SK-N-SH (cell line): ENCODE measurements at regions not wholly inside any gene's neighbourhood (a gene's known extent, or its start where the extent isn't known, plus 50 kb on each side); places are given as distances from the start of the nearest gene placed in this dataset.

Source experiments
- CHD2 ChIP-seq: fragments of 150-350 bp; IDR thresholded peaks from 2 replicates; pipeline ENCODE4 v1.6.1; 2018; ENCODE audit warnings: low read length; ENCODE audit not compliant: partially characterized antibody
- CTCF ChIP-seq: fragments of 200-600 bp; sonication (generic); IDR thresholded peaks from 2 replicates; pipeline ENCODE4 v1.6.1; 2017; ENCODE audit warnings: antibody characterized with exemption, mild to moderate bottlenecking, moderate library complexity
- ELF1 ChIP-seq: IDR thresholded peaks from 2 replicates; pipeline ENCODE4 v1.4.0; 2012
- EP300 ChIP-seq, 2 experiments: IDR thresholded peaks; 2 replicates each; pipeline versions ENCODE4 v1.4.0 to v1.6.1; 2012; ENCODE audit warnings: borderline replicate concordance in 1 of 2, low read depth in 1 of 2, low read length in 1 of 2
- EZH2phosphoT487 ChIP-seq: fragments of 200-600 bp; sonication (generic); IDR thresholded peaks from 2 replicates; pipeline ENCODE4 v1.6.1; 2017; ENCODE audit warnings: low read depth, mixed run types, mild to moderate bottlenecking, antibody characterized with exemption, moderate library complexity, borderline replicate concordance
- GABPA ChIP-seq: IDR thresholded peaks from 2 replicates; pipeline ENCODE4 v1.4.0; 2012; ENCODE audit warnings: low read depth, mild to moderate bottlenecking
- GATA2 ChIP-seq: sonication (generic); formaldehyde crosslinking; IDR thresholded peaks from 2 replicates; pipeline ENCODE4 v1.5.0; 2020; ENCODE audit warnings: mild to moderate bottlenecking, missing genetic modification reagents
- MEF2A ChIP-seq: IDR thresholded peaks from 2 replicates; pipeline ENCODE4 v1.4.0; 2012; ENCODE audit warnings: low read depth, borderline replicate concordance
- RAD21 ChIP-seq: IDR thresholded peaks from 2 replicates; pipeline ENCODE4 v1.6.1; 2012; ENCODE audit warnings: mild to moderate bottlenecking, low read length
- RCOR1 ChIP-seq: fragments of 150-350 bp; IDR thresholded peaks from 2 replicates; pipeline ENCODE4 v1.6.1; 2017; ENCODE audit warnings: antibody characterized with exemption, low read length
- RFX5 ChIP-seq: IDR thresholded peaks from 2 replicates; pipeline ENCODE4 v1.6.1; 2012; ENCODE audit warnings: mild to moderate bottlenecking, improper control_type of control experiment, low read length
- RXRA ChIP-seq: IDR thresholded peaks from 2 replicates; pipeline ENCODE4 v1.4.0; 2012; ENCODE audit warnings: low read depth, mild to moderate bottlenecking, borderline replicate concordance

- no peak for TF ChIP-seq RXRA
- no peak for TF ChIP-seq EP300 (IDR thresholded peaks at IDR 0.05; ENCODE audit: borderline replicate concordance in 1 of 2, low read depth in 1 of 2, low read length in 1 of 2)
- no peak for TF ChIP-seq CHD2
- no peak for TF ChIP-seq ELF1
- no peak for TF ChIP-seq CTCF
- TF ChIP-seq RAD21 = no peak
- no peak for TF ChIP-seq EZH2phosphoT487
- TF ChIP-seq GATA2 = no peak
- no peak for TF ChIP-seq RFX5
- no peak for TF ChIP-seq GABPA
- TF ChIP-seq RCOR1 = no peak
- no peak for TF ChIP-seq MEF2A
Measured at GRCh38 chr2:14475994-14476393, 156.5 kb upstream of the LRATD1 start.
